IPS DF 19.7 (cell line): ENCODE measurements at regions not wholly inside any gene's neighbourhood (a gene's known extent, or its start where the extent isn't known, plus 50 kb on each side); places are given as distances from the start of the nearest gene placed in this dataset.
"Not testable (repeated sequence)": the region's sequence is repeated elsewhere in the genome, so short reads cannot be mapped to it uniquely, and the experiment has no call there.

ENCODE experiments used
- DNase-seq: peaks from one replicate; pipeline ENCODE4 v3.0.0-alpha.2; 2013; ENCODE audit warnings: low read depth, low spot score

- no peak for DNase-seq
These were observed 322.1 kb upstream of the AUTS2 start for GRCh38 chr7:69276011-69276729.

- no peak for DNase-seq
These were observed 320.9 kb upstream of the AUTS2 start for GRCh38 chr7:69277366-69277765.

- no peak for DNase-seq
These were observed 315.3 kb upstream of the AUTS2 start for GRCh38 chr7:69282946-69283345.

- DNase-seq: no peak
These were observed 314.9 kb upstream of the AUTS2 start for GRCh38 chr7:69283421-69283820.

DNA sequence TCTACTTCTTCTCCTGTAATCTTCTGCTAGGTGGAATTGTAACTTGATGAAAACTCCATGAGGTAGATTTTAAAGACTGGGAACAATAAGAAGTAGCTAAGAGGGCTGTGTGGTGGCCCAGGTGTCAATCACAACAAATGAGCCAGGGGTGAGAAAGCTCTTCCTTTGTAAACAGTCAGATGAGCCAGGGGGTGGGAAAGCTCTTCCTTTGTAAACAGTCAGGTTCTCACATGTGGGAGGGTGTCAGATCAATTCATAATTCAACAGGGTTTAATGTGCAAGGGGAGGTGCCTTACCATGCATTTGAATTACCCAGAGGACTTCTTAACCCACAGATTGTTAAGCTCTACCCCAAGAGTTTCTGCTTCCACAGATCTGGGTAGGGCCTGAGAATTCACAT lies 312.4 kb upstream of the AUTS2 start:
- DNase-seq: no peak

DNA sequence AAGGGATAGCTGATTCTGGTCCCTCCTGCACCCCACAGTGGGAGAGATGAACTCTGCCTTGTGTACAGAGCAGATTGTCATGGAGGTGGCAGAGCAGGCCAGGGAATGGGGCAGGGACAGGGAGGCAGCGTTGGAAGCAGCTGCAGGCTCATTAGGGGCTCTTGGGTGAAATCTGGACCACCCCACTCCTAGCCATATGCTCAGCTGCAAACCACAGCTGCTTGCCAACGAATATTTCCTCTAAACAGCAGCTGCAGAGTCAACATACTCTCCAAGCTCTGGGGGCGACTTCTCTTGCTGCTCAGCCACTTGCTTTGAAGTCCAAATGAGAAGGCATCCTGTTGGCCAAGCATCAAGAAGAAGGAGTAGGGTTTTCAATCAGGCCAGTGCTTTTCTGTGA lies 302.3 kb upstream of the AUTS2 start:
- DNase-seq: no peak

GRCh38 chr7:69301253-69301652 lies 297.0 kb upstream of the AUTS2 start:
- DNase-seq: no peak

GRCh38 chr7:69309601-69310000 lies 288.7 kb upstream of the AUTS2 start:
- no peak for DNase-seq

GRCh38 chr7:69311489-69311888 lies 286.8 kb upstream of the AUTS2 start:
- no peak for DNase-seq

GRCh38 chr7:69313852-69314251 lies 284.4 kb upstream of the AUTS2 start:
- not testable (repeated sequence) for DNase-seq

DNA sequence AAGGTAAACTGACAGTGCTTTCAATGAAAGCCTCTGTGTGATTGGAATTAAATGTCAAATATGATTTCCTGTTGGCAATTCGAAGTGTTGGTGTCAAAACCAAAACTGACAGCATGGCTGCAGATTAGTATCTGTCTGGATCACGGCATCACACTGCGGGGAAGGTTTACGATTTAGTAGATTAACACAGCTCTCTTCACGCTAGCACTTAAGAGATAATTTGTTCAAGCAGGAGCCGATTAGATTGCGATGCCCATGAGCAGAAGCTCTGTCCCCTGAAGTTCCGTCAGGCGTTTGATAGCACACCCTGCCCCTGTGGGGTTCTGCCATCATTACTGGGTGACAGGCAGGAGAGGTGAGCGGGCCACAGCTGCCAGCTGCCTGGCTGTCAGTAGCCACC lies 279.5 kb upstream of the AUTS2 start:
- DNase-seq: no peak

DNA sequence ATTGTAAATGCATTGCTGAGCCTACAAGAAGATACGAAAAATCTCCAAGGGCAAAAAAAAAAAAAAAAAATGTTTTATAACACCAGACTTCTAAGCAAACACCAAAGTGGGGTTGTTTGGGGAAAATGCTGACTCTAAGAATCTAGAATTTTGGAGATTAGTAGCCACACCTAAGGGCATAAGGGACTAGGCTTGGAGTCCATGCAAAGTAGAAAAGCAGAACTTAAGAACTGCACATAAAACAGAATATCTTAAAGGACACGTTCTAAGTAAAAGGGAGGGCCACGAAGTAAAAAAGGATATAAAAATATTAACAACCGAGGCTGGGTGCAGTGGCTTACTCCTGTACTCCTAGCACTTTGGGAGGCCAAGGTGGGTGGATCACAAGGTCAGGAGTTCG lies 269.8 kb upstream of the AUTS2 start:
- no peak for DNase-seq

DNA sequence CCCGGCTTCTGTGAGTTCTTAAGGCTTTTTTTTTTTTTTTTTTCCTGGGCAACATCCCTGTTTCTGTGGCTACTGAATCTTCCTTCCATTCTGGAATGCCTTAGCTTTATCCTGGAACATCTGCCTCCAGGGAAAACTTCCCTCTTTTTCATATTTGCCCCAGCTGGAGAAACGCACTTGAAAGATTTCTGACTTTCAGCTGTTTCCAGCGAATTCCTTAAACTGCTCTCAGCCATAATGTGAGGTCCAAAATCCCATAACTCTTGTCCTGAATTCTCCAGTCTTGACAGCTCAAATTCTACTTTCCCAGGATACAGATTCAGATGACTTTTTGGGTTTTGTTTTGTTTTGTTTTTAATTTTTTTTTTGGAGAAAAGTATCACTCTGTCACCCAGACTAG lies 263.6 kb upstream of the AUTS2 start:
- no peak for DNase-seq

DNA sequence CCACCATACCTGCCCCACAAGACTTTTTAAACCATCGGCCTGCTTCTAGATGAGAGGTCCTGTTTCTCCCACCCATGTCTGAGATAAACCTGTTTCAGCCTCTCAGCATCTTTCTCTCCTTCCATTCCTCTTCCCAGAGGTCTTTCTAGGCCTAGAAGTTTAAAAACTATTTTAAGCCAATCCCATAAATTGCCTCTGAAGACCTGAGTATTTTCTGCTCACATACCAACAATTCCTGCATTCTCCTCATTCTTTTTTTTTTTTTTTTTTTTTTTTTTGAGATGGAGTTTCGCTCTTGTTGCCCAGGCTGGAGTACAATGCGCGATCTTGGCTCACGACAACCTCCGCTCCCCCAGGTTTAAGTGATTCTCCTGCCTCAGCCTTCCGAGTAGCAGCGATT lies 262.9 kb upstream of the AUTS2 start:
- DNase-seq: no peak

DNA sequence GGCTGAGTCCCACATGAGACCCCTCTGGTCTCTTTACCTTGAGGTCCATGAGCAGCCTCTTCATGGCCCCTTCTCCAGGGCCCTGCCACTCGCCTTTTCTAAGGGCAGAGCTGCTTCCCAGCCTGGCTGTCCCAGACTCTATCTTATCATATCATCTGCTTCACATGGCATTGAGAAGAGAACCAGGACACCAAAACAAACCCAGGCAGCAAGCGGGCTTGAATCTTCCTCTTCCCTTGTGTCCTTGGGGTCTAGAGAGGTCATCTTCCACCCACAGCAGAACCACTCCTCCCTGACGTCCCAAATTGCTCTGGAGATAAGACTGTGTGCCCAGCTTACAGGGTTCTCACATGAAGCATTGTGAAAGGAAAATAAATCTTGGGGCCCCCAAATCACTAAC lies 261.3 kb upstream of the AUTS2 start:
- no peak for DNase-seq

- DNase-seq: no peak
These were observed 260.1 kb upstream of the AUTS2 start for GRCh38 chr7:69338144-69338543.

- no peak for DNase-seq
These were observed 257.0 kb upstream of the AUTS2 start for GRCh38 chr7:69341288-69341687.

DNA sequence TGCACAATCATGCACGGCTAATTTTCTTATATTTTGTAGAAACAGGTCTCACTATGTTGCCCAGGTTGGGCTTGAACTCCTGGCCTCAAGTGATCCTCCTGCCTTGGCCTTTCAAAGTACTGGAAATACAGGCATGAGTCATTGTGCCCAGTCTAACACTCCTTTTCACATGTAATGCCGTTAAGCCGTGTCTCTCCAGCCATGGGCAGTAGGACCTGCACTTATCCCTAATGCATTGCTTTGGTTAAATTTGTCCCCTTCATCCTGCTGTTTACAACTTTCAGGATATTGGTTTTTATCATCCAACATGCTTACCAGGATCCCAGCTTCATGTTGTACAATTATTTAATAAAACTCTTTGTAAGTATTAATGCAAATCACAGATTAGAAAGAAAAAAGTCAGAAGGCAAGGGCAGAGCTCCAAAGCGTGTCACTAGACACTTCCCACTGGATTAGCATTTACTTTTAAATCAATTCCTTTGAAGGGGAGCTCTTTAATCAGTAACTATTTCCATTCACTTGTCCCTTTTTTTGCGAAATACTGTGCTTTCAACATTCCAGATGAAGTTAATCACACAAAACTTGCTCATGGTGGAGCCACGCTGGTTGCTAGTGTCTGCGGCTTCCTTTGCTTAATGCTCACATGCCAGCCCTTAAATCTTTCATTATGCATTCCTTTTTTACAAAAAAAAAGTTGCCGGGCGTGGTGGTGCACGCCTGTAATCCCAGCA lies 256.0 kb upstream of the AUTS2 start:
- DNase-seq: no peak

GRCh38 chr7:69349291-69349690 lies 249.0 kb upstream of the AUTS2 start:
- no peak for DNase-seq

DNA sequence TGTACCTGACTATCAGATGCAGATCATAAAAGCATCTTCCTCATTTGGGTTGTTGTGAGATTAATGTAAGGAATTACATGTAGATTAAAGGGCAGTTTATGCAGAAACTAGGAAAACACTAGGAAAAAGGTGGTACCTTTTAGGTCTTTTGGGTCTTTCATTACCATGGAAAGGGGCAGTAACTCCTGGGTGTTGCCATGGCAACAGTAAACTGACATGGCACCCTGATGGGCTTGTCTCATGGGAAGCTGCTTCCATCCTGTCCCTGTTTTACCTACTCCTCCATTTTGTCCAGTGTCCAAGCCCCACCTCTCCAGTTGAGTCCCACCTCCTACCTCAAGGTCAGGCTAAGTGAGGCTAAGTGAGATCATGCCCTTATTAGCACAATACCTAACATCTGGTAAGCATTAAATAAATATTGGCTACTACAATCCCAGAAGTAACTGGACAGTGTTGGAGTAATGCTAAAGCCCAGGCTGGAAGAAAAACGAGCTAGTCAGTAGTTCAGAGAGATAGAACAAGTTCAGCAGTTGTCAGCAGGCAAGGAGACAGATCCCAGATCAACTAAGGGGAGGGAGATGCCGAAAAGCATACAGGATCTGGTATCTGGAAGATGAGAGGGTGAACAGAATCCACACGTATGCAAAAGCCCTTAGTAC lies 240.0 kb upstream of the AUTS2 start:
- no peak for DNase-seq

DNA sequence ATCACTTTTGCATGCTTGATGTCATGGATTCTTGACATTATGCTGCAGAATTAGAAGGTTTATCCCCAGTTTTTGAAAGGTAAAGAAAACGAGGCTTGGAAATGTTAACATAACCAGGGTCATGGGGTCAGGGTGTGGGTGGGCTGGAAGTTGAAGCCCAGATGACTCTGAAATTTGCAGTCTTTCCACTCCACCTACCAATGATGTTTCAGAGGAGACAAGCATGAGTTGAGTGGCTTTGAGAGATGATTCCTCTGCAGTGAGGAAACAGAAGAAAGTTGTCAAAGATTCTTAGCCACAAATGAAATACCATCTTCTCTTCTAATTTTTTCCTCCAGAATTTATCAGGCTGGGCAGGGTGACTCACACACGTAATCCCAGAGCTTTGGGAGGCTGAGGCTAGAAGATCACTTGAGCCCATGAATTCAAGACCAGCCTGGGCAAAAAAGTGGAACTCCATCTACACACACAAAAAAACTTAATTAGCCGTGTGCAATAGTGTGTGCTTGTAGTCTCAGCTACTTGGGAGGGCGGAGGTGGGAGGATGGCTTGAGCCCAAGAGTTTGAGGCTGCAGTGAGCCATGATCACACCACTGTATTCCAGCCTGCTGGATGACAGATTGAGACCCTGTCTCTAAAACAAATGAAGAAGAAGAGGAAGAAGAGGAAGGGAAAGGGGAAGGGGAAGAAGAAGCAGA lies 239.1 kb upstream of the AUTS2 start:
- no peak for DNase-seq

DNA sequence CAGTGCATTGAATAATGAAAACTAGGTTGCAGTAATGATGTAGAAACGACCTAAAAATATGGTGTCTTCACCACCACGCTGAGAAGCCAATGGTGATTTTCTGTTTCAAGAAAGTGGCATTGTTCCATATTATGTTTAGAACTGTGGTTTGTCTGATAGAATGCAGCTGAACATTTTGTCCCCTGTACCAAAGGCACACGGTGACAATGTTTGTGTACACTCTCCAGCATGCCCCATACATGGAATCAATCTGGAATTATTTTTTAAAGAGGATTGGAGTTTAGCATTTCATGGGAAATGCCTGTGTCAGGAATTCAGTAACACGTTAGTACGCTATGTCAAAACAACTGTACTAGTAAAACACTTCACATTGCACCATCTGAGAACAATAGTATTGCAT lies 237.4 kb upstream of the AUTS2 start:
- DNase-seq: no peak
